GM12892 (cell line): ENCODE measurements at regions not wholly inside any gene's neighbourhood (a gene's known extent, or its start where the extent isn't known, plus 50 kb on each side); places are given as distances from the start of the nearest gene placed in this dataset.

Experiments used
- DNase-seq: peaks from one replicate; pipeline ENCODE4 v3.0.0; 2011; ENCODE audit not compliant: insufficient read length
- FAIRE-seq: peaks from 2 replicates; lab custom pipeline; 2011; peaks lifted over from hg19 to GRCh38; lab: Jason Lieb, UNC
- POLR2A ChIP-seq: IDR thresholded peaks from 2 replicates; pipeline ENCODE4 v1.6.1; 2011; ENCODE audit warnings: low read depth, low read length, control low read depth
- POLR2AphosphoS5 ChIP-seq: IDR thresholded peaks from 2 replicates; pipeline ENCODE4 v1.6.1; 2011; ENCODE audit warnings: low read depth, low read length, control low read depth
- TAF1 ChIP-seq: IDR thresholded peaks from 2 replicates; pipeline ENCODE4 v1.6.1; 2011; ENCODE audit warnings: low read depth, mild to moderate bottlenecking, control low read depth, low read length, borderline replicate concordance

GRCh38 chr2:103660947-103661346, 899.1 kb downstream of the TMEM182 start:
- TF ChIP-seq POLR2AphosphoS5 (no peak), POLR2A (no peak), TAF1 (no peak)
- DNase-seq (no peak), FAIRE-seq (no peak)

DNA sequence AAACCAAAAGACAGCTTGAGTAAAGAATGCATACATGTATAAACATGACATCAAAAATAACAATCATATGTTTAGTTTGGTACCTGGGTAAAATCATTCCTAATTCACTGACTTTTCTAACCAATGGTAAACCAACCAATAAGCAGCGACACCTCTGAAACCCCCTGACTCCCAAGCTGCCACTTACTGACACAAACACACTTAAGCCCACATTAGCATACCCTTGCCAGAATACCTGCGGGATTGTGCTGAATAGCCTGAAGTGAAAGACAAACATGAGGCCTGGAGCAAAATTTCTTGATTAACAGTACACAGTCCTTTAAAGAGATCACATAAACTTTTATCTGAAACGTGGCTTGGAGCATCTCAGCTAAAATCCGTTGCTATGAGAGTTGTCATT, 902.9 kb downstream of the TMEM182 start:
- FAIRE-seq (no peak), DNase-seq (no peak)
- no peak for TF ChIP-seq TAF1
- no peak for TF ChIP-seq POLR2AphosphoS5
- TF ChIP-seq POLR2A, result no peak

GRCh38 chr2:103667335-103667884, 905.6 kb downstream of the TMEM182 start:
- DNase-seq (no peak), FAIRE-seq (no peak)
- TF ChIP-seq POLR2AphosphoS5 (no peak), POLR2A (no peak), TAF1 (no peak)

GRCh38 chr2:103669531-103669930, 907.7 kb downstream of the TMEM182 start:
- DNase-seq (no peak), FAIRE-seq (no peak)
- TF ChIP-seq POLR2A (no peak), POLR2AphosphoS5 (no peak), TAF1 (no peak)
